ENCODE measurements at regions not wholly inside any gene's neighbourhood (a gene's known extent, or its start where the extent isn't known, plus 50 kb on each side); places are given as distances from the start of the nearest gene placed in this dataset.

DNA sequence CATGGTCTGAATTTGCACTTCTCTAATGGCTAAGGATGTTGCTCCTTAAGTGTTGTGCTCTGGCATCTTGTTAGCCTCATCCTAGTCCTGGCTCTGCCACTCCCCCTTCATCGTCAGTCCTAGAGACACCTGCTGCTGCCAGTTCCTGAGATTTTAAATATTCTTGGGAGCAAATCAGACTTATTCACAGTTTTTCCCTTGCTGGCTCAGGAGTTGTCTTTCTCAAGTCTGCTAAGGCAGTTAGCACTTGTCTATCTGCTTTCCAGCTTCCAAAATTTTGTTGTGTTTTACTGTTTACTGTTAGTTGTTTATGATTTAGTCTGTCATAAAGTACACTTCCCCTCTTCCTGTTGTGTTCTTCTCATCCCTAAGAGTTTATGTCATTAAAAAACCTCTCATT is 201.0 kb downstream of the KIF26A start:
- no peaks in the 10 kb centered on the region for H3K36me3 ChIP-seq (ENCODE audit: low read depth)
- no peak for ATAC-seq
- intact Hi-C loops (cut with DNase I, micrococcal nuclease) = no loop called here
- no peak for DNase-seq
- peaks cover 6% of the 10 kb centered on the region for H3K4me1 ChIP-seq (ENCODE audit: low read depth)
- H3K4me3 ChIP-seq = no peak overlapping the region
- TF ChIP-seq, protein P1, sequence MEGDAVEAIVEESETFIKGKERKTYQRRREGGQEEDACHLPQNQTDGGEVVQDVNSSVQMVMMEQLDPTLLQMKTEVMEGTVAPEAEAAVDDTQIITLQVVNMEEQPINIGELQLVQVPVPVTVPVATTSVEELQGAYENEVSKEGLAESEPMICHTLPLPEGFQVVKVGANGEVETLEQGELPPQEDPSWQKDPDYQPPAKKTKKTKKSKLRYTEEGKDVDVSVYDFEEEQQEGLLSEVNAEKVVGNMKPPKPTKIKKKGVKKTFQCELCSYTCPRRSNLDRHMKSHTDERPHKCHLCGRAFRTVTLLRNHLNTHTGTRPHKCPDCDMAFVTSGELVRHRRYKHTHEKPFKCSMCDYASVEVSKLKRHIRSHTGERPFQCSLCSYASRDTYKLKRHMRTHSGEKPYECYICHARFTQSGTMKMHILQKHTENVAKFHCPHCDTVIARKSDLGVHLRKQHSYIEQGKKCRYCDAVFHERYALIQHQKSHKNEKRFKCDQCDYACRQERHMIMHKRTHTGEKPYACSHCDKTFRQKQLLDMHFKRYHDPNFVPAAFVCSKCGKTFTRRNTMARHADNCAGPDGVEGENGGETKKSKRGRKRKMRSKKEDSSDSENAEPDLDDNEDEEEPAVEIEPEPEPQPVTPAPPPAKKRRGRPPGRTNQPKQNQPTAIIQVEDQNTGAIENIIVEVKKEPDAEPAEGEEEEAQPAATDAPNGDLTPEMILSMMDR (IDR thresholded peaks at IDR 0.05) = no peak
- no peaks in the 10 kb centered on the region for H3K9me3 ChIP-seq

DNA sequence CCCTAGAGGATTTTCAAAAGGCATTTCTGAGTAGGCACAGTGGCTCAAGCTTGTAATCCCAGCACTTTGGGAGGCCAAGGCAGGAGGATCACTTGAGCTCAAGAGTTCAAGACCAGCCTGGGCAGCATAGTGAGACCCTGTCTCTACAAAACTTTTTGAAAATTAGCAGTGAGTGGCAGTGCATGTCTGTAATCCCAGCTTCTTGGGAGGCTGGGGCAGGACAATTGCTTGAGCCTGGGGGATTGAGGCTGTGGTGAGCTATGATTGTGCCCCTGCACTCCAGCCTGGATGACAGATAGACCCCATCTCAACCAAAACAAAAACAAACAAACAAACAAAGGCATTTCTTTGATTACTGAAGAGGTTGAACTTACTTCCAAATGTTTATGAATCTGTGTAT is 201.4 kb downstream of the KIF26A start:
- Histone ChIP-seq H3K36me3 (ENCODE audit: low read depth) (no peaks in the 10 kb centered on the region), H3K4me1 (ENCODE audit: low read depth) (peaks cover 6% of the 10 kb centered on the region), H3K4me3 (no peak overlapping the region), H3K9me3 (no peaks in the 10 kb centered on the region)
- intact Hi-C loops (cut with DNase I, micrococcal nuclease) = no loop called here
- TF ChIP-seq, protein P1 (IDR thresholded peaks at IDR 0.05) = no peak
- DNase-seq (no peak), ATAC-seq (no peak)

DNA sequence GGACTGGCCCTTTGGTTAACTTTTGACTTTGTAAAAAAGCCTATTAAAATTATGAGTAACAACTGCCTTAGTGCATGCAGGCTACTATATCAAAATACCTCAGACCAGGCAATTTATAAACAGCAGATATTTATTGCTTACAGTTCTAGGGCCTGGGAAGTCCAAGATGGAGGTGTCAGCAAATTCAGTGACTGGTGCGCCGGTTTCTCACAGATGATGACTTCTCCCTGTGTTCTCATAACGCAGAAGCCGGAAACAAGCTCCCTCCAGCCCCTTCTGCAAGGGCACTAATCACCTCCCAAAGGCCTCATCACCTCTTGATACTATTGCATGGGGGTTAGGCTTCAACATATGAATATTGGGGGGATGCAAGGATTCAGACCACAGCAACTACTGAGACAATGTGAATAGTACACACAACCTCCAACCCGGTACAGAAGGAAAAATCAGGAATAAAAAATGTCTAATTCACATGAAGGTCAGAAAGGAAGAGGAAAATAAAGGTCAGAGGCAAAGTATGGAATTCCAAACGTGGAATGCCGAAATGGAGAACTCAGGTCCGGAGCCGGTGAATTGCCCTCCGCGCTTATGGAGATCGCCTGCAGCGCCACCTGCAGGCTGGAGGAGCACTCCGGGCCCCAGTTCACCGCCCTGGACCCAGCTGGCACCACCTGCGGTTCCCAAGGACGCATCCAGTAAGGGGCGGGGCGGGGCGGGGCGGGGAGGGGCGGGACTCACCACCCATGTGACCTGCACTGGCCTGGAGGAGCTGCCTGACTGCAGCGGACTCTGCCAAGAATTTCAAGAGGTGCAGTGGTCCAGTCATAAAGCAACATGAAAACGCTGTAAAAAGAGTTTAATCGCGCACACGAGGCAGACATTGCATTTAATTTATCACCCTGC is 203.4 kb downstream of the KIF26A start:
- TF ChIP-seq, protein P1 (IDR thresholded peaks at IDR 0.05) = peak; percentile 76
- ATAC-seq (peak; percentile 99), DNase-seq (peak; percentile 83 to 91 (median 86))
- intact Hi-C loops (cut with DNase I, micrococcal nuclease) = no loop called here
- no peak overlapping the region for H3K4me3 ChIP-seq
- H3K36me3 ChIP-seq (ENCODE audit: low read depth) = no peaks in the 10 kb centered on the region
- H3K9me3 ChIP-seq = no peaks in the 10 kb centered on the region
- peaks cover 6% of the 10 kb centered on the region for H3K4me1 ChIP-seq (ENCODE audit: low read depth)

DNA sequence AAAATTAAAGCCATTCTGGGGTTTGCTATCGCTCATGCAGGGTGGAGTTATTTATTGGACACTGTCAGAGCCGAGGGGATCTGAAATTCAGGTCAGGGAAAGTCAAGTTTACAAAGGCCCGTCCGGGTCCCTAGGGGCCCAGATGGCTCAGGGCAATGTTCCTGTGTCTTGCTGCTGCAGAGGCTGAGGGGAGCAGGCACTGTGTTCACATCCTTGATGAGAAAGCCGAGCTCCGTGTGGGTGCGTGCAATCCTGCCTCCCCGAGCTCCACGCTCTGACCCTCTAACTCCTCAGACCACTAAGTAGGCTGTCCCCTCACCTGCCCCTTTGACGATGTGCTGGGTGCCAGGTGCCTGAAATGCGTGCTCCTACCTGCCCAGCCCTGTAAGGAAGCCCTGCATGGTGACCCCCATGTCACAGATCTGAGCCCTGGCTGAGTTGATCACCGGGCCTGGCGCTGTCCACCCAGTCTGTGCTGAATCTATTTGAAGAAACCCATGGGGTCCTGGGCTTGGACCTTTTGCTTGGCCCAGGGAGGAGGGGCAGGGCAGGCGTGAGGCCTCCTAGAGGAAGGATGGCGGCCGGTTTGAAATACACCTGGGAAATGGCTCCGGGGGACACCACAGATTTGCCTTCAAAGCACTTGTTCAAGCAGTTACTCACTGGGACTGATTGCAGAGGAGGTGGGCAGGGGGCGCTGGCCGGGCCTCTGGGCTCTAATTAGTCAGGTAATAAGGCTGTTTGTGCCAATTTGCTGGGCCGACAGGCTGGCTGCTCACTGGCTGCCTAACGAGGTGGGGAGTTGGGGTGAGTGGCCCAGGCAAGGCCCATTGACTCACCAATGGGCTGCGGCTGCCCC is 204.3 kb downstream of the KIF26A start:
- Histone ChIP-seq H3K9me3 (no peaks in the 10 kb centered on the region), H3K4me3 (no peak overlapping the region), H3K36me3 (ENCODE audit: low read depth) (no peaks in the 10 kb centered on the region), H3K4me1 (ENCODE audit: low read depth) (peaks cover 6% of the 10 kb centered on the region)
- ATAC-seq (no peak), DNase-seq (peak in 2 of 3 donors; percentile 19 to 29)
- TF ChIP-seq, protein P1 (IDR thresholded peaks at IDR 0.05) = no peak
- intact Hi-C loops (cut with DNase I, micrococcal nuclease) = no loop called here

DNA sequence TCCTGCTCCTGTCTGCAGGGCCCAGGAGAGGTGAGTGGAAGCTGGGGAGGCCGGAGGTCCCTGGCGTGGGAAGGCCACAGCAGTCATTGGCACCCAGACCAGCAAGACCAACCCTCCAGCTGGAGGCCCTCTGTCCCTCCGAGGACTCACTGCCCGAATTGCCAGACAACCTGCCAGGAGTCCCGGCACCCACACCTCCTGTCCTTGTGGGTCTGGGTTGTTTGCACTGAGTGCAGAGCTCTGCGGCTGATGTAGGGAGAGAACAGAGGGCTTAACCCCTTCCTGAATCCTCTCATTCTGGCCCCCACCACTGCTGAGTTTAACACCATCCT is 204.9 kb downstream of the KIF26A start:
- H3K9me3 ChIP-seq = no peaks in the 10 kb centered on the region
- intact Hi-C loops (cut with DNase I, micrococcal nuclease) = no loop called here
- H3K4me1 ChIP-seq (ENCODE audit: low read depth) = peaks cover 6% of the 10 kb centered on the region
- H3K36me3 ChIP-seq (ENCODE audit: low read depth) = no peaks in the 10 kb centered on the region
- ATAC-seq (no peak), DNase-seq (no peak)
- no peak overlapping the region for H3K4me3 ChIP-seq
- TF ChIP-seq, protein P1 (IDR thresholded peaks at IDR 0.05) = no peak

Data from mucosa of descending colon (tissue), 3 donors.